Progenitor cell of endocrine pancreas (in vitro differentiated cells): ENCODE measurements at regions not wholly inside any gene's neighbourhood (a gene's known extent, or its start where the extent isn't known, plus 50 kb on each side); places are given as distances from the start of the nearest gene placed in this dataset.

Experiments
- DNase-seq: peaks from one replicate; pipeline ENCODE4 v3.0.0; 2021; ENCODE audit warnings: low spot score; ENCODE audit not compliant: unreplicated experiment
- H3K27ac Mint-ChIP-seq: 2 replicates; pipeline ENCODE4 v1.8.0; 2021; ENCODE audit warnings: mild to moderate bottlenecking, moderate library complexity, mixed read lengths
- H3K27me3 Mint-ChIP-seq: 2 replicates; pipeline ENCODE4 v1.8.0; 2021; ENCODE audit warnings: mixed read lengths
- H3K36me3 Mint-ChIP-seq: 2 replicates; pipeline ENCODE4 v1.8.0; 2022; ENCODE audit warnings: mixed read lengths; ENCODE audit not compliant: insufficient read depth
- H3K4me1 Mint-ChIP-seq: 2 replicates; pipeline ENCODE4 v1.8.0; 2021; ENCODE audit warnings: low read depth, mixed read lengths
- H3K4me3 Mint-ChIP-seq: 2 replicates; pipeline ENCODE4 v1.8.0; 2021; ENCODE audit warnings: low read depth, mild to moderate bottlenecking, moderate library complexity, mixed read lengths
- H3K9me3 Mint-ChIP-seq: 2 replicates; pipeline ENCODE4 v1.8.0; 2021; ENCODE audit warnings: low read depth, mixed read lengths
- TF ChIP-seq, protein P1 (sequence below): fragments of 200-600 bp; sonication (generic); IDR thresholded peaks from one replicate; pipeline ENCODE4 v1.5.0; 2021; ENCODE audit warnings: antibody characterized with exemption, mild to moderate bottlenecking; ENCODE audit not compliant: unreplicated experiment

DNA sequence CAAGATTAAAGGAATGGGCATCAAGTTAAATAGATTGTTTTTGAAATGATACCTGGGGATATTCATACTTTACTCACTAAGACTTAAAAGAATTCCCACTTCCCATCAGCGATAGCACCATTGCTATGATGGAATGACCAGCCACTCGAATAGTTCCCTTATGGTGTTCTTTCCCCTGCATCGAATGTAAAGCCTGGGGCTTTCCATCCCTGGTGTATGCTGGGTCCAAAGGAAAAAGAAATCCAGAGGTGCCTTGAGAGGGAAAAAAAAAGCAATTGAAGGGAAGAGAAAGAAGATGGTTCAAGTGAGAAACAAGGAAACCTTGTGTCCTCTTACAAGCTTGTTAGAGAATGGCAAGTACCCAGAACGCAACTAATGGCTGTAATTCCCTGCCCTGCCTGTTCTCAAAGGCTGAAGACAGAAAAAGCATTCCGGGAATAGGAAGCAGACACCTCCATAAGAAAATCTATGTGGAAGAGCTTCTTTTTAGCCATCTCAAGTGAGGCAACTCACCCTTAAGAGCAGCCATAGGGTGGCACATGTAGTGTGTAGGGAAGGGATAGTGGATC lies 351.1 kb upstream of the DAB2 start:
- Mint-ChIP-seq H3K36me3 (no peaks in the 10 kb centered on the region), H3K27ac (no peak overlapping the region), H3K4me3 (no peak overlapping the region), H3K9me3 (peaks cover 3% of the 10 kb centered on the region), H3K27me3 (no peaks in the 10 kb centered on the region), H3K4me1 (peaks cover 2% of the 10 kb centered on the region)
- TF ChIP-seq, protein P1, sequence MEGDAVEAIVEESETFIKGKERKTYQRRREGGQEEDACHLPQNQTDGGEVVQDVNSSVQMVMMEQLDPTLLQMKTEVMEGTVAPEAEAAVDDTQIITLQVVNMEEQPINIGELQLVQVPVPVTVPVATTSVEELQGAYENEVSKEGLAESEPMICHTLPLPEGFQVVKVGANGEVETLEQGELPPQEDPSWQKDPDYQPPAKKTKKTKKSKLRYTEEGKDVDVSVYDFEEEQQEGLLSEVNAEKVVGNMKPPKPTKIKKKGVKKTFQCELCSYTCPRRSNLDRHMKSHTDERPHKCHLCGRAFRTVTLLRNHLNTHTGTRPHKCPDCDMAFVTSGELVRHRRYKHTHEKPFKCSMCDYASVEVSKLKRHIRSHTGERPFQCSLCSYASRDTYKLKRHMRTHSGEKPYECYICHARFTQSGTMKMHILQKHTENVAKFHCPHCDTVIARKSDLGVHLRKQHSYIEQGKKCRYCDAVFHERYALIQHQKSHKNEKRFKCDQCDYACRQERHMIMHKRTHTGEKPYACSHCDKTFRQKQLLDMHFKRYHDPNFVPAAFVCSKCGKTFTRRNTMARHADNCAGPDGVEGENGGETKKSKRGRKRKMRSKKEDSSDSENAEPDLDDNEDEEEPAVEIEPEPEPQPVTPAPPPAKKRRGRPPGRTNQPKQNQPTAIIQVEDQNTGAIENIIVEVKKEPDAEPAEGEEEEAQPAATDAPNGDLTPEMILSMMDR, result no peak
- no peak for DNase-seq

DNA sequence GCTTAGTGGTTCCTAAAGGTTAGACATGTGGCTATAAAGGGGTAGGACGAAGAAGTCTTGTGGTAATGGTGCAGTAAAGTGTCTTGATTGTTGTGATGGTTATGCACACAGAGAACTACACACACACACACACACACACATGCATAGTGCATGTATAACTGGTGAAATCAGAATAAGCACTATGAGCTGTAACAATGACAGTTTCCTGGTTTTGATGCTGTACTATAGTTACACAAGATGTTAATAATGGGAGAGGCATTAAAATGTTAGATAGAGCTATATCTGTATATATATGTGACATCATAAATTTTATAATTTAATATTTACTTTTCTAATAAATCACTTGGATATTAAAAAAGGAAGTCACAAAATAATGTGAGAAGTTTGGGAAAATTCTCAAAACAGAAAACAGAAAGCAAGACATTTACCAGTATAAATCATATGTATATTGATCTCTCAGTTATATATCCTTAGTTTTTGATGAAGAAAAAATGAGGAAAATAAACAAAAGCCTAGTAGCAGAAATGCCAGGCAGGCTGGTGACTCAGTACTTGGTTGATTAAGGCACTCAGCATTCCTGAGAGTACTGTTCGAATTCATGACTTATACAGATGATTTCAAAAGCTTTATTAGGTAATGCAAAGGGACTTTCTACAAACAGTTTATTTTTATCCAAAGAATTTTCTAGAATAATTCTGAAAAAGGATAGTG lies 350.5 kb upstream of the DAB2 start:
- TF ChIP-seq, protein P1, result no peak
- no peaks in the 10 kb centered on the region for H3K36me3 Mint-ChIP-seq
- peaks cover 3% of the 10 kb centered on the region for H3K9me3 Mint-ChIP-seq
- H3K27me3 Mint-ChIP-seq, result no peaks in the 10 kb centered on the region
- no peak overlapping the region for H3K27ac Mint-ChIP-seq
- H3K4me3 Mint-ChIP-seq, result no peak overlapping the region
- DNase-seq, result no peak
- peaks cover 2% of the 10 kb centered on the region for H3K4me1 Mint-ChIP-seq

DNA sequence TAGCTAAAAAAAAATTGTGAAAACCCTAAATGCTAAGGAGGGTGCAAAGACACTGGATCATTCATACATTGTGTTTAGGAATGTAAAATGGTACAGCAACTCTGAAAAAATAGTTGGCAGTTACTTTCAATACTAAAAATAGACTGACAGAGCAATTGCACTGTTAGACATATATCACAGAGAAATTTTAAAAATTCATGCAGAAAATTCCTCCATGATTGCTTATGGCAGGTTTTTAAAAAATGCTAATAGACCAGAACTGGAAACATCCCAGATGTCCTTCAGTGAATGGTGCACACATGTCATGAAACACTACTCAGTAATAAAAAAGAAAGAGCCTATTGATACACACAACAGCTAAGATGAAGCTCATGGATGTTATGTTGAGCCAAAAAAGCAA lies 349.8 kb upstream of the DAB2 start:
- peaks cover 3% of the 10 kb centered on the region for H3K9me3 Mint-ChIP-seq
- peaks cover 2% of the 10 kb centered on the region for H3K4me1 Mint-ChIP-seq
- H3K27ac Mint-ChIP-seq, result no peak overlapping the region
- TF ChIP-seq, protein P1, result no peak
- H3K36me3 Mint-ChIP-seq, result no peaks in the 10 kb centered on the region
- no peaks in the 10 kb centered on the region for H3K27me3 Mint-ChIP-seq
- DNase-seq, result no peak
- H3K4me3 Mint-ChIP-seq, result no peak overlapping the region

DNA sequence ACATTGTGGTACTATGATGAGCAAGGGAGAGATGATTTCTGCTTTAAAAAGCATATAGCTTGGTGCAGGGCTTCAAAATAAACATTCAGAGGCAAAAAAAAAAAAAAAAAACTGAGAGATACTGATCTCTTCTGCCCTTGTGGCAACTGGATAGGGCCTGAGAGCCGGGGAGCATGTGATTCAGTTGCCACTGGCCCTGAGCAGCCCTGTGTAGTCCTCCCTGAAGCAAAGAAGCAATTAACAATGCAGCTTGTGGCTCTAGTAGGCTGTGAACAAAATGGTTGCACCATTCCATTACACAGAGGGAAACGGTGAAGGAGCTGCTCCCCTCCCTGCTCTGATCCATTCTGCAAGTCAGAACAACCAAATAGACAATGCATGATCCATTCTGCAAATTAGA lies 347.5 kb upstream of the DAB2 start:
- TF ChIP-seq, protein P1, result no peak
- no peaks in the 10 kb centered on the region for H3K36me3 Mint-ChIP-seq
- no peak for DNase-seq
- peaks cover 3% of the 10 kb centered on the region for H3K9me3 Mint-ChIP-seq
- no peak overlapping the region for H3K4me3 Mint-ChIP-seq
- H3K4me1 Mint-ChIP-seq, result no peaks in the 10 kb centered on the region
- no peaks in the 10 kb centered on the region for H3K27me3 Mint-ChIP-seq
- no peak overlapping the region for H3K27ac Mint-ChIP-seq

DNA sequence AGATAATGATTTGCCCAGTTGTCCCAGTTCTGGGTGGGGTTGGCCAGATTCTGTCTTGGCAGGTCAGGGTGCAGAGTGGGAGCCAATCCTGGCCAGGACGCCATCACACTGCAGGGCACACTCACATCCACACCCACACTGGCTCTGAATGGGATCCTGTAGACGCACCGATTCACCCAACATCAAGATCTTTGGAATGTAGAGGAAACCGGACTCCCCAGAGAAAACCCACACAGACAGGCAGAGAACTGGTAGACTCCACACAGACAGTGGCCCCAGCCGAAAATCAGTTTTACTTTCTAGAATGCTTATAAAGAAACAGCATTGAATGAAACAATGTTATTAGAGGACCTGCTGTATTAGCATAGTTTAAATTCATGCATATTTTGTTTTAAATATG lies 343.1 kb upstream of the DAB2 start:
- H3K36me3 Mint-ChIP-seq, result no peaks in the 10 kb centered on the region
- no peak overlapping the region for H3K4me3 Mint-ChIP-seq
- no peaks in the 10 kb centered on the region for H3K4me1 Mint-ChIP-seq
- DNase-seq, result no peak
- peaks cover 7% of the 10 kb centered on the region for H3K9me3 Mint-ChIP-seq
- no peak overlapping the region for H3K27ac Mint-ChIP-seq
- TF ChIP-seq, protein P1, result no peak
- no peaks in the 10 kb centered on the region for H3K27me3 Mint-ChIP-seq
